NCI-H187 (cell line): ENCODE measurements at regions not wholly inside any gene's neighbourhood (a gene's known extent, or its start where the extent isn't known, plus 50 kb on each side); places are given as distances from the start of the nearest gene placed in this dataset.

Experiments used
- DNase-seq, 2 experiments: peaks; one replicate each; lab custom pipeline; 2025; lab: John Stamatoyannopoulos, UW

GRCh38 chr4:10175626-10176025, 59.0 kb upstream of the WDR1 start:
- no peak for DNase-seq

GRCh38 chr4:10173754-10174749, 57.5 kb upstream of the WDR1 start:
- DNase-seq: no peak

GRCh38 chr4:10173037-10173753, 56.6 kb upstream of the WDR1 start:
- DNase-seq: peak in 1 of 2 experiments; percentile 4

GRCh38 chr4:10172278-10172921, 55.8 kb upstream of the WDR1 start:
- DNase-seq: no peak

GRCh38 chr4:10171055-10171454, 54.5 kb upstream of the WDR1 start:
- DNase-seq: no peak

- DNase-seq: no peak
Observed at GRCh38 chr4:10169839-10170387, 53.3 kb upstream of the WDR1 start.

- no peak for DNase-seq
Observed at GRCh38 chr4:10168151-10168550, 51.6 kb upstream of the WDR1 start.

- DNase-seq: no peak
Observed at GRCh38 chr4:10167201-10167600, 50.6 kb upstream of the WDR1 start.
